ENCODE measurements at regions not wholly inside any gene's neighbourhood (a gene's known extent, or its start where the extent isn't known, plus 50 kb on each side); places are given as distances from the start of the nearest gene placed in this dataset.

DNA sequence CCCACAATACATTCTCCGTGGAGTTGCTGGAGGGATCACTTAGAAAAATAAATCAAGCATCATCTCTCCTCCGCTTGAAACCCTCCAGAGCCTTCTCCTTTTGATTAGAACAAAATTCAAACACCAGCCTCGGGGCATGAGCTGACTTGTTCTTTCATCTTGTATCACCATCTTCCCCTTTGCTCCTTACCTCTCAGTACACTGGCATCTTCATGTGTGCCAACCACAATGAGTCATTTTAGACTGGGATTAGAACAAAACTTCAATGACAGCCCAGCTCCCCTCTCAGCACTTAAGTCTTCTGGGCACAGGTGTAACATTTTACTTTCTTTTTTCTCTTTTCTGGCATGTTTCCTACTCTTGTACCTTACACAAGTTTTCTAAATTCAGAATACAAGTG, 1159.2 kb upstream of the TMEM132C start:
- Histone ChIP-seq H3K36me3 (no peaks in the 10 kb centered on the region), H3K4me3 (no peak overlapping the region), H3K27me3 (replicated peaks in 1 of 7) (peaks cover 0 to 5% (median 0%) of the 10 kb centered on the region in 7 donors), H3K27ac (no peak overlapping the region), H3K9me3 (no peaks in the 10 kb centered on the region), H3K4me1 (no peaks in the 10 kb centered on the region)
- 71 to 88% (median 78%) methylated on average over 3 of the region's 3 CpGs for WGBS, 5 donors
- intact Hi-C loops (cut with DNase I; ENCODE audit: low total_unique reads), result no loop called here
- no peak for DNase-seq
- TF ChIP-seq, protein P1, sequence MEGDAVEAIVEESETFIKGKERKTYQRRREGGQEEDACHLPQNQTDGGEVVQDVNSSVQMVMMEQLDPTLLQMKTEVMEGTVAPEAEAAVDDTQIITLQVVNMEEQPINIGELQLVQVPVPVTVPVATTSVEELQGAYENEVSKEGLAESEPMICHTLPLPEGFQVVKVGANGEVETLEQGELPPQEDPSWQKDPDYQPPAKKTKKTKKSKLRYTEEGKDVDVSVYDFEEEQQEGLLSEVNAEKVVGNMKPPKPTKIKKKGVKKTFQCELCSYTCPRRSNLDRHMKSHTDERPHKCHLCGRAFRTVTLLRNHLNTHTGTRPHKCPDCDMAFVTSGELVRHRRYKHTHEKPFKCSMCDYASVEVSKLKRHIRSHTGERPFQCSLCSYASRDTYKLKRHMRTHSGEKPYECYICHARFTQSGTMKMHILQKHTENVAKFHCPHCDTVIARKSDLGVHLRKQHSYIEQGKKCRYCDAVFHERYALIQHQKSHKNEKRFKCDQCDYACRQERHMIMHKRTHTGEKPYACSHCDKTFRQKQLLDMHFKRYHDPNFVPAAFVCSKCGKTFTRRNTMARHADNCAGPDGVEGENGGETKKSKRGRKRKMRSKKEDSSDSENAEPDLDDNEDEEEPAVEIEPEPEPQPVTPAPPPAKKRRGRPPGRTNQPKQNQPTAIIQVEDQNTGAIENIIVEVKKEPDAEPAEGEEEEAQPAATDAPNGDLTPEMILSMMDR (IDR thresholded peaks at IDR 0.05 in 8 of 11, conservative IDR thresholded peaks at IDR 0.05 in 3 of 11), result no peak
- no peak for TF ChIP-seq POLR2A (IDR thresholded peaks at IDR 0.05)
- no peak for TF ChIP-seq POLR2AphosphoS5 (IDR thresholded peaks at IDR 0.05)

- intact Hi-C loops (cut with DNase I; ENCODE audit: low total_unique reads), result no loop called here
- no peak overlapping the region for H3K4me3 ChIP-seq
- H3K4me1 ChIP-seq, result no peaks in the 10 kb centered on the region
- H3K36me3 ChIP-seq, result no peaks in the 10 kb centered on the region
- WGBS, 5 donors, result 45 to 50% (median 49%) methylated on average over 7 of the region's 7 CpGs
- no peak for DNase-seq
- peaks cover 0 to 8% (median 0%) of the 10 kb centered on the region in 7 donors for H3K27me3 ChIP-seq (replicated peaks in 1 of 7)
- no peaks in the 10 kb centered on the region for H3K9me3 ChIP-seq
- H3K27ac ChIP-seq, result no peak overlapping the region
- TF ChIP-seq, protein P1 (IDR thresholded peaks at IDR 0.05 in 8 of 11, conservative IDR thresholded peaks at IDR 0.05 in 3 of 11), result peak in 8 of 11 experiments; percentile 17 to 63 (median 50)
- TF ChIP-seq POLR2AphosphoS5 (IDR thresholded peaks at IDR 0.05), result no peak
Measured at GRCh38 chr12:127108360-127109215, 1158.4 kb upstream of the TMEM132C start.

DNA sequence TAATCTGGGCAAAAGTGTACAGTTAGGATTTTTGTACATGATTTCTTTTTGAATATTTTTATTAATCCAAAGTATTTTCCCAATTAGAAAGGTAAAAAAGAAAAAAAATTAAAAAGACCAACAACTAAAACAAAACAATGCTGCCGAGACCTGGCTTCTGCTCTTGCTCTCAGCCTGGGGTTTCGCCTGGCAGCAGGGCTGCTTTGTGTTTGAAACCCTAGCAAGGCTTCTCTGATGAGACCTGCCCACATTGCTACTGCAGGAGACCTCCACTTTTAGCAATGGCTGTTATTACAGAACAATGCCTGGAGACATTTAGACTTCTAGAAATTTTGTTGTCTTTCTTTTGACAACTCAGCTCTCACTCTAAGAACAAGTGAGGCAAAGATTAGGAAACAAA, 1153.0 kb upstream of the TMEM132C start:
- Histone ChIP-seq H3K27me3 (replicated peaks in 1 of 7) (peaks cover 0 to 3% (median 0%) of the 10 kb centered on the region in 7 donors), H3K27ac (no peak overlapping the region), H3K36me3 (no peaks in the 10 kb centered on the region), H3K4me3 (no peak overlapping the region), H3K9me3 (no peaks in the 10 kb centered on the region), H3K4me1 (no peaks in the 10 kb centered on the region)
- WGBS, 5 donors, result 54 to 82% (median 63%) methylated on average over 2 of the region's 2 CpGs
- intact Hi-C loops (cut with DNase I; ENCODE audit: low total_unique reads), result loop anchor here (10.0 kb wide), 1 partner anchor 271 kb away; no protein-coding TSS in a partner anchor
- no peak for DNase-seq
- TF ChIP-seq POLR2A (IDR thresholded peaks at IDR 0.05), result no peak
- TF ChIP-seq, protein P1 (IDR thresholded peaks at IDR 0.05 in 8 of 11, conservative IDR thresholded peaks at IDR 0.05 in 3 of 11), result no peak
- TF ChIP-seq POLR2AphosphoS5 (IDR thresholded peaks at IDR 0.05), result no peak

DNA sequence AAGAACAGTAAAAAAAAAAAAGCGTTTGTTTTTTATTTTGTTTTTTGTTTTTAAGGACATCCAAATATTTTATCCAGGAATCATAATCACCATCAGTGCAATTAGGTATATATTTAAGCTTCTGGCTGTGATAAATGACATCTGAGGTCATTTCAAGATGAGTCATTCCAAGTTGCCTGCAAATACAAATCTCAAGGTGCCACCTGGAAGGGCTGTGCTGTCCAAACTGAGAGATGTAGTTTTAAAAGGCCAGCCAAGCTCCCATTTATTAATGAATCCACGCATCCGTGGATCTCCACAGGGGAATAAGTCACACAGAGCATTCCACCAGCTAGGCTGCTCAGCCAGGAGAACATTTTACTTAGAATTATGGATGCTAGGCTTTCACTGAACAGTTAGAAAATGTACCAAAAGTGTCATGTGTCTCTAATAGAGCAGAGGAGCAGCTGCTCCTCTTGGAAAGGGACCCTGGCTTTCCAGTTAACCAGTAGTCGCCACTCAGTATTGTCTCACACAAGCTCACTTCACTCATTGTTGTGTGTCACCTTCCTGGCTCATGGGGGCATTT, 1151.4 kb upstream of the TMEM132C start:
- Histone ChIP-seq H3K9me3 (no peaks in the 10 kb centered on the region), H3K27me3 (replicated peaks in 1 of 7) (peaks cover 0 to 3% (median 0%) of the 10 kb centered on the region in 7 donors), H3K36me3 (no peaks in the 10 kb centered on the region), H3K27ac (no peak overlapping the region), H3K4me3 (no peak overlapping the region), H3K4me1 (no peaks in the 10 kb centered on the region)
- 77 to 90% (median 85%) methylated on average over 4 of the region's 4 CpGs for WGBS, 5 donors
- no peak for TF ChIP-seq POLR2A (IDR thresholded peaks at IDR 0.05)
- TF ChIP-seq, protein P1 (IDR thresholded peaks at IDR 0.05 in 8 of 11, conservative IDR thresholded peaks at IDR 0.05 in 3 of 11), result no peak
- DNase-seq, result no peak
- intact Hi-C loops (cut with DNase I; ENCODE audit: low total_unique reads), result loop anchor here (10.0 kb wide), 1 partner anchor 269 kb away; no protein-coding TSS in a partner anchor
